Fibroblast of lung (primary cell): ENCODE measurements at regions not wholly inside any gene's neighbourhood (a gene's known extent, or its start where the extent isn't known, plus 50 kb on each side); places are given as distances from the start of the nearest gene placed in this dataset.

Experiments
- DNase-seq, 2 donors: peaks; one replicate each; pipeline versions ENCODE4 v3.0.0 to v3.0.0-alpha.2; 2010; ENCODE audit warnings: low read depth in 2 of 2
- H2AFZ ChIP-seq: 2 replicates; pipeline ENCODE4 v1.5.1; 2012; ENCODE audit warnings: low read length, control low read depth, inconsistent platforms
- H3K27ac ChIP-seq: 2 replicates; pipeline ENCODE4 v1.5.1; 2011; ENCODE audit warnings: low read length, control low read depth; ENCODE audit not compliant: insufficient read depth
- H3K27me3 ChIP-seq: 2 replicates; pipeline ENCODE4 v1.5.1; 2011; ENCODE audit warnings: mild to moderate bottlenecking, low read length; ENCODE audit not compliant: control insufficient read depth, insufficient read depth
- H3K36me3 ChIP-seq: 2 replicates; pipeline ENCODE4 v1.5.1; 2011; ENCODE audit warnings: low read length; ENCODE audit not compliant: control insufficient read depth, insufficient read depth
- H3K4me1 ChIP-seq: 2 replicates; pipeline ENCODE4 v1.5.1; 2011; ENCODE audit warnings: low read length; ENCODE audit not compliant: control insufficient read depth, insufficient read depth; ENCODE audit errors: extremely low read depth
- H3K4me2 ChIP-seq: 2 replicates; pipeline ENCODE4 v1.5.1; 2011; ENCODE audit warnings: low read length, control low read depth; ENCODE audit not compliant: insufficient read depth; ENCODE audit errors: extremely low read depth
- H3K4me3 ChIP-seq, 4 experiments: fragments of 200-600 bp in 1 of 4; sonication (generic) in 1 of 4; replicated peaks in 1 of 4; 2 replicates each; pipeline ENCODE4 v1.5.1; 2011 to 2016; ENCODE audit warnings: low read length in 4 of 4, low read depth in 3 of 4, mild to moderate bottlenecking in 3 of 4, control low read depth in 2 of 4, inconsistent platforms in 1 of 4, mixed read lengths in 1 of 4; ENCODE audit not compliant: insufficient read depth in 1 of 4; ENCODE audit errors: control extremely low read depth in 1 of 4
- H3K79me2 ChIP-seq: 2 replicates; pipeline ENCODE4 v1.5.1; 2012; ENCODE audit warnings: mild to moderate bottlenecking, low read length, inconsistent platforms; ENCODE audit not compliant: control insufficient read depth, insufficient read depth
- H3K9ac ChIP-seq: 2 replicates; pipeline ENCODE4 v1.5.1; 2011; ENCODE audit warnings: mild to moderate bottlenecking, low read length, control low read depth; ENCODE audit not compliant: insufficient read depth
- H3K9me3 ChIP-seq: 2 replicates; pipeline ENCODE4 v1.5.1; 2012; ENCODE audit warnings: low read depth, low read length; ENCODE audit not compliant: control insufficient read depth, insufficient read depth
- H4K20me1 ChIP-seq: 2 replicates; pipeline ENCODE4 v1.5.1; 2011; ENCODE audit warnings: low read length; ENCODE audit not compliant: control insufficient read depth, insufficient read depth; ENCODE audit errors: extremely low read depth
- EZH2 ChIP-seq: IDR thresholded peaks from 2 replicates; pipeline ENCODE4 v1.5.1; 2012; ENCODE audit warnings: low read length, control low read depth, mild to moderate bottlenecking; ENCODE audit errors: missing control alignments
- TF ChIP-seq, protein P1 (sequence below), 2 donors: IDR thresholded peaks in 1 of 2; conservative IDR thresholded peaks in 1 of 2; 1 replicate in 1 of 2; 2 replicates in 1 of 2; pipeline ENCODE4 v1.5.1; 2011 to 2012; ENCODE audit warnings: low read length in 2 of 2, control low read depth in 1 of 2, inconsistent platforms in 1 of 2, low read depth in 1 of 2, mild to moderate bottlenecking in 1 of 2

DNA sequence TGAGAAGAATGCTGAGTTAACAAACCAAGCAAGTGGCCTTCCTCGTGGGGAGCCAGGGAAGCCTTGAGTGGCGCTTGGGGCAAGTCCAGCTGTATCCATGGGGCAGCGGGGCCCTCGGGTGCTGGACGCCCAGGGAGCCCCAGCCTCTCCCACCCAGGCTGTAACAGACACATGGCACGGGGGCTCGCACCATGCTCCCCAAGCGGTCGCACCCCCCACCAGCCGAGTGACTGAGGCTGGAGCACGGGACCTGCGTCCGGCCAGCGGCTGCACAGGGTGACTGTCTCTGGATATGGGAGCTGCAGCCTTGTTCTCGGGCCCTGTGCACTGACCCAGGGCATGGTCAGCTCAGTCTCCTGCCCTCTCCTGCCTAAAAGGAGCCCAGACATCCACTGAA is 53.9 kb upstream of the ACTRT2 start:
- Histone ChIP-seq H3K4me2 (no peak overlapping the region), H3K27me3 (no peaks in the 10 kb centered on the region), H3K36me3 (no peaks in the 10 kb centered on the region), H3K4me3 (no peak overlapping the region), H4K20me1 (no peaks in the 10 kb centered on the region), H3K9ac (no peak overlapping the region), H3K4me1 (no peaks in the 10 kb centered on the region), H3K27ac (no peak overlapping the region), H3K79me2 (no peaks in the 10 kb centered on the region), H2AFZ (no peak overlapping the region), H3K9me3 (no peaks in the 10 kb centered on the region)
- TF ChIP-seq, protein P1, sequence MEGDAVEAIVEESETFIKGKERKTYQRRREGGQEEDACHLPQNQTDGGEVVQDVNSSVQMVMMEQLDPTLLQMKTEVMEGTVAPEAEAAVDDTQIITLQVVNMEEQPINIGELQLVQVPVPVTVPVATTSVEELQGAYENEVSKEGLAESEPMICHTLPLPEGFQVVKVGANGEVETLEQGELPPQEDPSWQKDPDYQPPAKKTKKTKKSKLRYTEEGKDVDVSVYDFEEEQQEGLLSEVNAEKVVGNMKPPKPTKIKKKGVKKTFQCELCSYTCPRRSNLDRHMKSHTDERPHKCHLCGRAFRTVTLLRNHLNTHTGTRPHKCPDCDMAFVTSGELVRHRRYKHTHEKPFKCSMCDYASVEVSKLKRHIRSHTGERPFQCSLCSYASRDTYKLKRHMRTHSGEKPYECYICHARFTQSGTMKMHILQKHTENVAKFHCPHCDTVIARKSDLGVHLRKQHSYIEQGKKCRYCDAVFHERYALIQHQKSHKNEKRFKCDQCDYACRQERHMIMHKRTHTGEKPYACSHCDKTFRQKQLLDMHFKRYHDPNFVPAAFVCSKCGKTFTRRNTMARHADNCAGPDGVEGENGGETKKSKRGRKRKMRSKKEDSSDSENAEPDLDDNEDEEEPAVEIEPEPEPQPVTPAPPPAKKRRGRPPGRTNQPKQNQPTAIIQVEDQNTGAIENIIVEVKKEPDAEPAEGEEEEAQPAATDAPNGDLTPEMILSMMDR (conservative IDR thresholded peaks at IDR 0.05 in 1 of 2, IDR thresholded peaks at IDR 0.05 in 1 of 2; ENCODE audit: low read depth in 1 of 2, low read length in 2 of 2) = no peak
- no peak for TF ChIP-seq EZH2
- DNase-seq = no peak

DNA sequence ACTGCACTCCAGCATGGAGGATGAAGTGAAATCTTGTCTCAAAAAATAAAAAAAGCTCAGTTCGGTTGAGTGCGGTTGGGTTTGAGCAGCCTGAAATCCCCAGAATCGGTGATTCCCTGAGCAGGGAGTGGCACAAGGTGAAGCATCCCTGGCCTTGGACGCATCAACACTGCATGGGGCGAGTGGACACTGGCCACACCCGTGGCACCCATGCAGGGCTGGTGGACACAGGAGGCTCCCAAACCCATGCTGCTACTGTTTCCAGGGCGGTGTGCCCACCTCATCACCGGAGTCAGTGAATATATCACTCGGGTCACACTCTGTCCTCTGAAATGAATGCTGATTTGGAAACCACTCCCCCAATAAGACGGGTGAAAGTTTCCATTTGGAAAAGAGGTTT is 53.4 kb upstream of the ACTRT2 start:
- no peak overlapping the region for H2AFZ ChIP-seq
- H3K4me2 ChIP-seq = no peak overlapping the region
- DNase-seq = no peak
- H3K9ac ChIP-seq = no peak overlapping the region
- H3K9me3 ChIP-seq = no peaks in the 10 kb centered on the region
- H3K27ac ChIP-seq = no peak overlapping the region
- no peaks in the 10 kb centered on the region for H3K27me3 ChIP-seq
- no peaks in the 10 kb centered on the region for H3K79me2 ChIP-seq
- TF ChIP-seq, protein P1 (conservative IDR thresholded peaks at IDR 0.05 in 1 of 2, IDR thresholded peaks at IDR 0.05 in 1 of 2; ENCODE audit: low read depth in 1 of 2, low read length in 2 of 2) = no peak
- no peak for TF ChIP-seq EZH2
- H3K36me3 ChIP-seq = no peaks in the 10 kb centered on the region
- H4K20me1 ChIP-seq = no peaks in the 10 kb centered on the region
- no peaks in the 10 kb centered on the region for H3K4me1 ChIP-seq
- H3K4me3 ChIP-seq = no peak overlapping the region

DNA sequence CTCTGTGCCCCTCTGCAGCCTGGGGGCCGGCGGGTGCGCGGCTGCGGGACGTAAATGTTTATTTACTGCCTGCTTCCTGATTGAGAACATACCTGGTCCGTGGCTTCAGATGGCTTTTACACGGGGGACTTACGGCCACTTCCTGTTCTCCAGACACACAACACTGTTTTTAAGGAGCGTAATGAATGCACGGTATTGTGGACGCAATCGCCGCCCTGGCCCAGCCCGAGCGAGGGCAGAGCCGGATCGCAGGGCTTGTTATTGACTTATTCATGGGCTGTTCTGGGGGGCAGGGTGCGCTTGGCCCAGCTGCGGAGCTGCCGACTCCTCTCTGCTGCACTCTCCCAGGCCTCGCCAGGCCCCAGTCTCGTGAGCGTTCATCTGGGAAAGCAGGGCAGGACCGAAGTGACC is 52.8 kb upstream of the ACTRT2 start:
- no peak overlapping the region for H3K4me2 ChIP-seq
- no peaks in the 10 kb centered on the region for H3K79me2 ChIP-seq
- no peak for DNase-seq
- H3K4me3 ChIP-seq = no peak overlapping the region
- H3K9me3 ChIP-seq = no peaks in the 10 kb centered on the region
- H3K27ac ChIP-seq = no peak overlapping the region
- no peak overlapping the region for H3K9ac ChIP-seq
- no peaks in the 10 kb centered on the region for H4K20me1 ChIP-seq
- no peaks in the 10 kb centered on the region for H3K27me3 ChIP-seq
- H2AFZ ChIP-seq = no peak overlapping the region
- no peaks in the 10 kb centered on the region for H3K36me3 ChIP-seq
- H3K4me1 ChIP-seq = no peaks in the 10 kb centered on the region
- no peak for TF ChIP-seq EZH2
- TF ChIP-seq, protein P1 (conservative IDR thresholded peaks at IDR 0.05 in 1 of 2, IDR thresholded peaks at IDR 0.05 in 1 of 2; ENCODE audit: low read depth in 1 of 2, low read length in 2 of 2) = no peak
